CD4-positive, CD25-positive, alpha-beta regulatory T cell (primary cell): ENCODE measurements at regions not wholly inside any gene's neighbourhood (a gene's known extent, or its start where the extent isn't known, plus 50 kb on each side); places are given as distances from the start of the nearest gene placed in this dataset.
A peak's percentile ranks its signal among the peaks of the same experiment; 100 is the strongest.

Experiments used
- ATAC-seq, 2 donors: fragments of 150-1000 bp; cut with Tn5 transposase; one replicate each; pipeline ENCODE4 v1.10.0; 2021; ENCODE audit warnings: low read depth in 2 of 2, moderate number of reproducible peaks in 2 of 2, moderate library complexity in 1 of 2
- DNase-seq, 3 donors: peaks; one replicate each; pipeline versions ENCODE4 v3.0.0 to v3.0.0-alpha.2; 2012 to 2022; ENCODE audit warnings: mixed read lengths in 1 of 3
- H3K27ac ChIP-seq: one replicate; pipeline ENCODE4 v1.7.0; 2013; ENCODE audit warnings: mild to moderate bottlenecking, low read length; ENCODE audit not compliant: insufficient read depth, poor library complexity, severe bottlenecking
- H3K27me3 ChIP-seq: one replicate; pipeline ENCODE4 v1.7.0; 2013; ENCODE audit warnings: low read length; ENCODE audit not compliant: control insufficient read depth, insufficient read depth
- H3K36me3 ChIP-seq: one replicate; pipeline ENCODE4 v1.7.0; 2013; ENCODE audit warnings: mild to moderate bottlenecking, low read length, moderate library complexity; ENCODE audit not compliant: control insufficient read depth, insufficient read depth
- H3K4me1 ChIP-seq: 2 replicates; pipeline ENCODE4 v1.7.0; 2013; ENCODE audit warnings: mild to moderate bottlenecking, low read length; ENCODE audit not compliant: insufficient read depth, control insufficient read depth, poor library complexity, severe bottlenecking
- H3K4me3 ChIP-seq: one replicate; pipeline ENCODE4 v1.7.0; 2013; ENCODE audit warnings: low read depth, mild to moderate bottlenecking, low read length, moderate library complexity
- H3K9me3 ChIP-seq, 2 experiments: 1 replicate in 1 of 2; 2 replicates in 1 of 2; pipeline ENCODE4 v1.7.0; 2013; ENCODE audit warnings: low read length in 2 of 2, mild to moderate bottlenecking in 1 of 2, moderate library complexity in 1 of 2; ENCODE audit not compliant: control insufficient read depth in 2 of 2
- H3K27ac Mint-ChIP-seq, 3 donors: one replicate each; pipeline ENCODE4 v1.8.0; 2020 to 2022; ENCODE audit warnings: mild to moderate bottlenecking in 3 of 3, mixed read lengths in 3 of 3, moderate library complexity in 2 of 3
- H3K27me3 Mint-ChIP-seq: one replicate; pipeline ENCODE4 v1.8.0; 2022; ENCODE audit warnings: mild to moderate bottlenecking, mixed read lengths
- H3K36me3 Mint-ChIP-seq: one replicate; pipeline ENCODE4 v1.8.0; 2020; ENCODE audit warnings: mixed read lengths
- H3K4me1 Mint-ChIP-seq, 4 donors: one replicate each; pipeline ENCODE4 v1.8.0; 2020 to 2022; ENCODE audit warnings: mixed read lengths in 4 of 4, mild to moderate bottlenecking in 1 of 4
- H3K4me3 Mint-ChIP-seq, 4 donors: one replicate each; pipeline ENCODE4 v1.8.0; 2020 to 2022; ENCODE audit warnings: mild to moderate bottlenecking in 4 of 4, mixed read lengths in 4 of 4, moderate library complexity in 3 of 4
- H3K9me3 Mint-ChIP-seq, 7 donors: one replicate each; pipeline ENCODE4 v1.8.0; 2020 to 2022; ENCODE audit warnings: mixed read lengths in 7 of 7, mild to moderate bottlenecking in 3 of 7, moderate library complexity in 2 of 7

DNA sequence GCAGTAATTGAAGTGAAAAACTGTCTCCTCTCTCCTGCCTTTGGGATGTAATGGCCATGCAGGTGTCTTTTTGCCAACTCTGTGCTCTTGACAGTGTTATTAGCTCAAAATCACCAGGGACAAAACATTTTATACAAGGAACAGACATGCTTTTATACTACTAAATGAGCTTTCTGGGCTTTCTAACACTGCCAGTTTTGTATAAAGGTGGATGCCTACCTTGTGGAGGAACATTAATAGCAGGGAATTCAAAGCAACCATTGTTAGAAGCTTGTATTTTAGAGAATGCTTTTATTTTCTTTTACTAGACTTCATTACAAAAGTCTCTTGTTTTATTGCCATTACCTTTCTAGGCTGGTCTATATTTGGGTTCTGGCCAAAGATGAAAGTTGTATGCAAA is 54.7 kb upstream of the ARSJ start:
- DNase-seq (no peak), ATAC-seq (no peak)
- no peaks in the 10 kb centered on the region for H3K4me1 Mint-ChIP-seq
- H3K27me3 Mint-ChIP-seq, result no peaks in the 10 kb centered on the region
- Histone ChIP-seq H3K36me3 (no peaks in the 10 kb centered on the region), H3K9me3 (no peaks in the 10 kb centered on the region), H3K27ac (no peak overlapping the region), H3K4me3 (no peak overlapping the region), H3K27me3 (no peaks in the 10 kb centered on the region), H3K4me1 (no peaks in the 10 kb centered on the region)
- no peaks in the 10 kb centered on the region for H3K9me3 Mint-ChIP-seq
- H3K4me3 Mint-ChIP-seq, result no peak overlapping the region
- no peaks in the 10 kb centered on the region for H3K36me3 Mint-ChIP-seq
- H3K27ac Mint-ChIP-seq, result no peak overlapping the region

DNA sequence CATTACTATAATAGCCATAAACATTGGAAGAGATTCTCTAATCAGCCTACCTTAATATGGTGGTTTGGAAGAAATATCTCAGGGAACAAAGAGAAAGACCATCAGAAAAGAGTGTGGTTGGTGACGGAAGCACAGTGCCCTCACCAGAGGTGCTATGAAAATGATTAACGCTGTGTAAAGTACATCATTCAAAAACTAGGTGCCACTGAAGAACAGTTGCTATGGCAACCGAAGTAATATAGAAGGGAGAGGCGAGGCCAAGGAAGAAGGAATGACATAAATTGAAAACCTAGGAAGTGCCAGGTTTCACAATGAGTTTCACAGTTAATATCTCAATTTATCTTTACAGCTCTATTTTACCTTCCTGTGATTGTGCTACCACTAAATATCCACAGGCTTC is 57.0 kb upstream of the ARSJ start:
- no peaks in the 10 kb centered on the region for H3K36me3 Mint-ChIP-seq
- Histone ChIP-seq H3K27ac (no peak overlapping the region), H3K36me3 (no peaks in the 10 kb centered on the region), H3K27me3 (no peaks in the 10 kb centered on the region), H3K4me3 (no peak overlapping the region), H3K4me1 (no peaks in the 10 kb centered on the region), H3K9me3 (no peaks in the 10 kb centered on the region)
- H3K27me3 Mint-ChIP-seq, result no peaks in the 10 kb centered on the region
- H3K4me3 Mint-ChIP-seq, result no peak overlapping the region
- no peak for ATAC-seq
- peaks cover 0 to 7% (median 3%) of the 10 kb centered on the region in 4 donors for H3K4me1 Mint-ChIP-seq
- no peaks in the 10 kb centered on the region for H3K9me3 Mint-ChIP-seq
- no peak overlapping the region for H3K27ac Mint-ChIP-seq
- no peak for DNase-seq

DNA sequence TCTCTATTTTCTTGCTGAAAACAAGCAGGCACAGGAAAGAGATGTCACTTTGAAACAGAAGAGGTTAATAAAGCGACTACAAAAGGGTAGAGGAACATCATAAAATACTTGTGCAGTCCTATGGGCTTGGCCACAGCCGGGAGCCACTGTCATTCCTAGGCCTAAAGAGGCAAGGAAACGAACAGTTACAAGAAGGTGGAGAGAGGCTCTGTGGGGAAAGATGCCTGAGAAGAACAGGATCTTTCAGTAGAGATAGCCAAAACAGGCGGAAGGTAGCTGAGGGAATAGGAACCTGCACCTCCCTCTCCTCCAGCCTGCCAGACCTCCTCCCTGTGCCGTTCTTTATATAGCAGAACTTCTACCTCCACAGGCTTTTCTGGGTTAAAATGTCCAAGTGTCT is 57.4 kb upstream of the ARSJ start:
- H3K27ac Mint-ChIP-seq, result no peak overlapping the region
- H3K27me3 ChIP-seq, result no peaks in the 10 kb centered on the region

DNA sequence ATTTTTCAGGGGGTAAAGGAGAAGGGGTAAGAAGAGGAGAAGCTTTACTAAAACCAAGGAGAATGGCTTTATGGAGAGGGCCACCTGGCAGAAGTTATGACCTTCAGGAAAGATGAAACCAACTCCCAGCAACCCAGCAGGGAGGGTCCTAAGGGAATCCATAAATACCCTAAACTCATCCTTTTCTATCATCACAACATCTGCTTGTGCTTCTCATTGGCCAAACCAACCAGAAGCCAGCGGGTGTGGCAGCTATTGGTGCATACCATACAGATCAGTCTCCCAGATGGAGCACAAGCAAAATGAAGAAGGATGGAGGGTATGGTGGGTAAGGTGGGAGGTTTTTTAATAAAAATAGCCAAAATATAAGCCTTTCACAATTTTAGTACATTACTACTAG is 58.5 kb upstream of the ARSJ start:
- no peaks in the 10 kb centered on the region for H3K36me3 ChIP-seq
- H3K9me3 Mint-ChIP-seq, result no peaks in the 10 kb centered on the region
- no peak overlapping the region for H3K4me3 Mint-ChIP-seq
- peak overlapping the region in 1 of 3 donors; percentile 37 for H3K27ac Mint-ChIP-seq
- peaks cover 1% of the 10 kb centered on the region for H3K27me3 Mint-ChIP-seq
- no peak for DNase-seq
- no peak overlapping the region for H3K4me3 ChIP-seq
- H3K36me3 Mint-ChIP-seq, result no peaks in the 10 kb centered on the region
- H3K27me3 ChIP-seq, result peaks cover 2% of the 10 kb centered on the region
- no peak for ATAC-seq
- no peaks in the 10 kb centered on the region for H3K4me1 ChIP-seq
- H3K4me1 Mint-ChIP-seq, result peaks cover 0 to 7% (median 3%) of the 10 kb centered on the region in 4 donors
- H3K27ac ChIP-seq, result no peak overlapping the region
- no peaks in the 10 kb centered on the region for H3K9me3 ChIP-seq

More for the DNA sequence above, 57.4 kb upstream of the ARSJ start:
- DNase-seq (no peak), ATAC-seq (no peak)
- H3K27ac ChIP-seq, result no peak overlapping the region
- no peaks in the 10 kb centered on the region for H3K36me3 Mint-ChIP-seq
- peaks cover 0 to 7% (median 3%) of the 10 kb centered on the region in 4 donors for H3K4me1 Mint-ChIP-seq
- H3K9me3 ChIP-seq, result no peaks in the 10 kb centered on the region
- no peak overlapping the region for H3K4me3 ChIP-seq
- no peak overlapping the region for H3K4me3 Mint-ChIP-seq
- no peaks in the 10 kb centered on the region for H3K36me3 ChIP-seq
- no peaks in the 10 kb centered on the region for H3K9me3 Mint-ChIP-seq
- no peaks in the 10 kb centered on the region for H3K27me3 Mint-ChIP-seq
- no peaks in the 10 kb centered on the region for H3K4me1 ChIP-seq

DNA sequence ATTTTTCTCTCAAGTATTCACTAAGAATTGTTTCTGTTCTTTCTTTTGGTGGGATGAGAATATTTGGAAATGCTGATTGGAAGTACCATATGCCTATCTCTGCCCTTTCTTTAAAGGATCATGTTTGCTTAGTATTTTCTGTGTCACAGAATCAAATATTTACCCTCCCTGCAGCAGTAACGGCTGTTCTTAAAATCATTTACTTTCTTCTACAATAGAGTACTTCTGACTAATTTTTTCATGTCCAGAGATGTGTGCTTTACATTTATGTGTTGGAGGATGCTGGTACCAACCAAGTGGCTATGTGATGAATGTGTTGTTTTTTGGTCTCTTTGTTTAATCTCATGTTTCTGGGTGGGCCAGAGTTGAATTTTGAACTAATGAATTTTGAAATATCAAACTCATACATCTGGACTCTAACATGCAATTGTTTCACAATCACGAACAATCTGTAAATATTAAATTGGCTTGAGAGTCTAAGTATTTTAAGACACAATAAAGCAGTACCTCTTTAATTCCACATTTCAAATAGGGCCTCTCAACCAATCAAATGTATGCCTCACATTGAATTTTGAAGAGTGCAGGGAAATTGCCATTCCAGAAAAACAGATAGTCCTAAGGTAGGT is 59.4 kb upstream of the ARSJ start:
- Mint-ChIP-seq H3K9me3 (no peaks in the 10 kb centered on the region), H3K27me3 (peaks cover 5% of the 10 kb centered on the region), H3K4me3 (no peak overlapping the region), H3K36me3 (no peaks in the 10 kb centered on the region), H3K27ac (no peak overlapping the region), H3K4me1 (peaks cover 0 to 7% (median 3%) of the 10 kb centered on the region in 4 donors)
- Histone ChIP-seq H3K27me3 (peaks cover 2% of the 10 kb centered on the region), H3K4me3 (no peak overlapping the region), H3K27ac (no peak overlapping the region), H3K36me3 (no peaks in the 10 kb centered on the region), H3K4me1 (no peaks in the 10 kb centered on the region), H3K9me3 (no peaks in the 10 kb centered on the region)
- ATAC-seq (no peak), DNase-seq (no peak)

GRCh38 chr4:114040319-114041116 is 61.1 kb upstream of the ARSJ start:
- Histone ChIP-seq H3K9me3 (no peaks in the 10 kb centered on the region), H3K4me3 (no peak overlapping the region), H3K27me3 (peaks cover 2% of the 10 kb centered on the region), H3K4me1 (no peaks in the 10 kb centered on the region), H3K36me3 (no peaks in the 10 kb centered on the region), H3K27ac (no peak overlapping the region)
- DNase-seq (no peak), ATAC-seq (no peak)
- no peaks in the 10 kb centered on the region for H3K36me3 Mint-ChIP-seq
- no peaks in the 10 kb centered on the region for H3K9me3 Mint-ChIP-seq
- H3K27ac Mint-ChIP-seq, result peak overlapping the region in 1 of 3 donors; percentile 31
- peaks cover 0 to 7% (median 3%) of the 10 kb centered on the region in 4 donors for H3K4me1 Mint-ChIP-seq
- peaks cover 5% of the 10 kb centered on the region for H3K27me3 Mint-ChIP-seq
- no peak overlapping the region for H3K4me3 Mint-ChIP-seq

DNA sequence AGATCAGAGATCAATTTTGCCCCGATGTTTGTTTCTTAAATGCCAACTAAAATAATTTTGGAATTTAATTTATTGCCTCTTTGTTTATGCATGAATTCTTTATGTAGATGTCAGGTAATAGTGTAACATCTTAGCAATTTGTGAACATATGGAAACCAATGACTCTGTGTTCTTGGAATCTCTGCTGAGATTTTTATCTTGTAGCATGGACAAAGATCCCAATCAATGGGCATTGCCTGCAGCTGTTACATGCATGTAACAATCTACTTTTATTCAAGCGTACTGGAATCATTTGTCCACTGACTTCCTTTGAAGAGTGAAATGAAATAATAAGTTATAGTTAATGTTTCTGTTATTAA is 61.6 kb upstream of the ARSJ start:
- no peaks in the 10 kb centered on the region for H3K4me1 ChIP-seq
- H3K4me3 ChIP-seq, result no peak overlapping the region
- H3K27me3 ChIP-seq, result peaks cover 2% of the 10 kb centered on the region
- H3K27ac ChIP-seq, result no peak overlapping the region
- H3K36me3 ChIP-seq, result no peaks in the 10 kb centered on the region
- Mint-ChIP-seq H3K27ac (no peak overlapping the region), H3K36me3 (no peaks in the 10 kb centered on the region), H3K4me3 (no peak overlapping the region), H3K4me1 (peaks cover 0 to 7% (median 3%) of the 10 kb centered on the region in 4 donors), H3K27me3 (peaks cover 5% of the 10 kb centered on the region), H3K9me3 (no peaks in the 10 kb centered on the region)
- no peak for ATAC-seq
- DNase-seq, result no peak
- H3K9me3 ChIP-seq, result no peaks in the 10 kb centered on the region

- Histone ChIP-seq H3K4me1 (no peaks in the 10 kb centered on the region), H3K27me3 (peaks cover 2% of the 10 kb centered on the region), H3K27ac (no peak overlapping the region), H3K9me3 (no peaks in the 10 kb centered on the region), H3K36me3 (no peaks in the 10 kb centered on the region), H3K4me3 (no peak overlapping the region)
- DNase-seq (no peak), ATAC-seq (no peak)
- no peaks in the 10 kb centered on the region for H3K9me3 Mint-ChIP-seq
- no peak overlapping the region for H3K4me3 Mint-ChIP-seq
- peaks cover 5% of the 10 kb centered on the region for H3K27me3 Mint-ChIP-seq
- peaks cover 0 to 7% (median 3%) of the 10 kb centered on the region in 4 donors for H3K4me1 Mint-ChIP-seq
- H3K36me3 Mint-ChIP-seq, result no peaks in the 10 kb centered on the region
- no peak overlapping the region for H3K27ac Mint-ChIP-seq
These were observed 63.7 kb upstream of the ARSJ start for GRCh38 chr4:114043116-114043515.
